ENCODE measurements at regions not wholly inside any gene's neighbourhood (a gene's known extent, or its start where the extent isn't known, plus 50 kb on each side); places are given as distances from the start of the nearest gene placed in this dataset.

- H3K36me3 ChIP-seq: no peaks in the 10 kb centered on the region
- no peak overlapping the region for H3K4me3 ChIP-seq (replicated peaks in 1 of 3)
- H3K27ac ChIP-seq: no peak overlapping the region
- H3K27me3 ChIP-seq: no peaks in the 10 kb centered on the region
- H3K9me3 ChIP-seq: no peaks in the 10 kb centered on the region
- TF ChIP-seq CTCF (IDR thresholded peaks at IDR 0.05) (no peak), POLR2A (IDR thresholded peaks at IDR 0.05) (no peak)
- DNase-seq: no peak
- intact Hi-C loops (cut with DNase I): no loop called here
- WGBS, 2 donors: 81 to 85% methylated on average over 2 of the region's 2 CpGs
- H3K4me1 ChIP-seq: peaks cover 0 to 5% of the 10 kb centered on the region in 2 donors
Measured at GRCh38 chr13:85537601-85538000, 261.6 kb downstream of the SLITRK6 start.

- Histone ChIP-seq H3K27ac (no peak overlapping the region), H3K4me3 (replicated peaks in 1 of 3) (no peak overlapping the region), H3K36me3 (no peaks in the 10 kb centered on the region), H3K27me3 (no peaks in the 10 kb centered on the region), H3K4me1 (peaks cover 0 to 5% of the 10 kb centered on the region in 2 donors), H3K9me3 (no peaks in the 10 kb centered on the region)
- TF ChIP-seq CTCF (IDR thresholded peaks at IDR 0.05): no peak
- no peak for TF ChIP-seq POLR2A (IDR thresholded peaks at IDR 0.05)
- WGBS, 2 donors: 88 to 91% methylated on average over 1 of the region's 1 CpG
- no peak for DNase-seq
- intact Hi-C loops (cut with DNase I): no loop called here
Measured at GRCh38 chr13:85536706-85537105, 262.5 kb downstream of the SLITRK6 start.

- peak; percentile 65 to 74 for DNase-seq
- intact Hi-C loops (cut with DNase I): no loop called here
- H3K4me1 ChIP-seq: peaks cover 0 to 5% of the 10 kb centered on the region in 2 donors
- 30 to 38% methylated on average over 4 of the region's 4 CpGs for WGBS, 2 donors
- H3K9me3 ChIP-seq: no peaks in the 10 kb centered on the region
- peaks cover 4% of the 10 kb centered on the region for H3K27me3 ChIP-seq
- H3K4me3 ChIP-seq (replicated peaks in 1 of 3): no peak overlapping the region
- no peak overlapping the region for H3K27ac ChIP-seq
- no peak for TF ChIP-seq CTCF (IDR thresholded peaks at IDR 0.05)
- no peaks in the 10 kb centered on the region for H3K36me3 ChIP-seq
Measured at GRCh38 chr13:85535316-85536084, 263.7 kb downstream of the SLITRK6 start.

GRCh38 chr13:85533911-85534310 is 265.3 kb downstream of the SLITRK6 start:
- 88 to 90% methylated on average over 2 of the region's 2 CpGs for WGBS, 2 donors
- H3K9me3 ChIP-seq: no peaks in the 10 kb centered on the region
- H3K27me3 ChIP-seq: peaks cover 4% of the 10 kb centered on the region
- H3K4me1 ChIP-seq: peaks cover 0 to 5% of the 10 kb centered on the region in 2 donors
- TF ChIP-seq CTCF (IDR thresholded peaks at IDR 0.05) (no peak), POLR2A (IDR thresholded peaks at IDR 0.05) (no peak)
- no peak overlapping the region for H3K27ac ChIP-seq
- DNase-seq: no peak
- intact Hi-C loops (cut with DNase I): no loop called here
- no peak overlapping the region for H3K4me3 ChIP-seq (replicated peaks in 1 of 3)
- no peaks in the 10 kb centered on the region for H3K36me3 ChIP-seq

- H3K27ac ChIP-seq: no peak overlapping the region
- no peak for DNase-seq
- no peak for TF ChIP-seq CTCF (IDR thresholded peaks at IDR 0.05)
- no peak for TF ChIP-seq POLR2A (IDR thresholded peaks at IDR 0.05)
- H3K36me3 ChIP-seq: no peaks in the 10 kb centered on the region
- no peaks in the 10 kb centered on the region for H3K4me1 ChIP-seq
- H3K4me3 ChIP-seq (replicated peaks in 1 of 3): no peak overlapping the region
- intact Hi-C loops (cut with DNase I): no loop called here
- 77 to 79% methylated on average over 2 of the region's 2 CpGs for WGBS, 2 donors
- peaks cover 8% of the 10 kb centered on the region for H3K27me3 ChIP-seq
- no peaks in the 10 kb centered on the region for H3K9me3 ChIP-seq
Measured at GRCh38 chr13:85529218-85529594, 270.0 kb downstream of the SLITRK6 start.
